Stimulated activated CD4-positive, alpha-beta T cell treated with anti-CD3 and anti-CD28 coated beads, TNF-alpha, amount 100 ng/mL, for 4 hours (primary cell): ENCODE measurements at regions not wholly inside any gene's neighbourhood (a gene's known extent, or its start where the extent isn't known, plus 50 kb on each side); places are given as distances from the start of the nearest gene placed in this dataset.

Source experiments
- DNase-seq, 3 experiments: peaks; one replicate each; pipeline ENCODE4 v3.0.0-alpha.2; 2020; ENCODE audit warnings: low read depth in 3 of 3

GRCh38 chr10:78186572-78186971 lies 152.9 kb downstream of the RPS24 start:
- DNase-seq: no peak

- DNase-seq: no peak
Measured at GRCh38 chr10:78187371-78187770, 153.7 kb downstream of the RPS24 start.

- DNase-seq: no peak
Measured at GRCh38 chr10:78188446-78188845, 154.8 kb downstream of the RPS24 start.

- no peak for DNase-seq
Measured at GRCh38 chr10:78190051-78190825, 156.6 kb downstream of the RPS24 start.

GRCh38 chr10:78191301-78191700 lies 157.6 kb downstream of the RPS24 start:
- DNase-seq: no peak

- DNase-seq: no peak
Measured at GRCh38 chr10:78193189-78193588, 159.5 kb downstream of the RPS24 start.

GRCh38 chr10:78194050-78194449 lies 160.4 kb downstream of the RPS24 start:
- DNase-seq: no peak

GRCh38 chr10:78194539-78195402 lies 161.1 kb downstream of the RPS24 start:
- no peak for DNase-seq

GRCh38 chr10:78196396-78196795 lies 162.7 kb downstream of the RPS24 start:
- DNase-seq: no peak

GRCh38 chr10:78196964-78197363 lies 163.3 kb downstream of the RPS24 start:
- no peak for DNase-seq

GRCh38 chr10:78197628-78198272 lies 164.1 kb downstream of the RPS24 start:
- DNase-seq: no peak

- DNase-seq: no peak
Measured at GRCh38 chr10:78199005-78199725, 165.5 kb downstream of the RPS24 start.

GRCh38 chr10:78199759-78200158 lies 166.1 kb downstream of the RPS24 start:
- DNase-seq: no peak

- DNase-seq: no peak
Measured at GRCh38 chr10:78200686-78201085, 167.0 kb downstream of the RPS24 start.

- no peak for DNase-seq
Measured at GRCh38 chr10:78202386-78202785, 168.7 kb downstream of the RPS24 start.

- no peak for DNase-seq
Measured at GRCh38 chr10:78203915-78204818, 170.5 kb downstream of the RPS24 start.

GRCh38 chr10:78205457-78206016 lies 171.9 kb downstream of the RPS24 start:
- no peak for DNase-seq

- DNase-seq: no peak
Measured at GRCh38 chr10:78207216-78207615, 173.6 kb downstream of the RPS24 start.

GRCh38 chr10:78207776-78208175 lies 174.1 kb downstream of the RPS24 start:
- DNase-seq: no peak

GRCh38 chr10:78209970-78210369 lies 176.3 kb downstream of the RPS24 start:
- no peak for DNase-seq
